ENCODE measurements at regions not wholly inside any gene's neighbourhood (a gene's known extent, or its start where the extent isn't known, plus 50 kb on each side); places are given as distances from the start of the nearest gene placed in this dataset.

DNA sequence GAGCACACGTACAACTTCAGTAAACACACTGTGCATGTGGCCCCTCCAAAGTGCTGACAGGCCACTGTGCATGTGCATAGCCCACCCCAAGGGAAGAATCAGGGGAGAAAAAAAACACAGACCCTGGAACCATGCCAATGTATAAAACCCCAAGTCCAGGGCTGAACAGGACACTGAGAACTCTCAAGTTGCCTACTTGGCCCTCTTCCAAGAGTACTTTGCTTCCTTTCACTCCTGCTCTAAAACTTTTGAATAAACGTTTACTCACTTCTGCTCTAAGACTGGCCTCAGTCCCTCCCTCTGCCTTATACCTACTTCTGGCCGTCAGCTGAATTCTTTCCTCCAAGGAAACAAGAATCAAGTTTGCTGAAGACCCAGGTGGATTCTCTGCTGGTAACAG lies 77.7 kb upstream of the NFIB start:
- 56 to 65% methylated on average over 3 of the region's 3 CpGs for WGBS, 2 donors
- Histone ChIP-seq H3K9me3 (no peaks in the 10 kb centered on the region), H3K4me1 (no peaks in the 10 kb centered on the region), H3K36me3 (no peaks in the 10 kb centered on the region), H3K27me3 (no peaks in the 10 kb centered on the region), H3K27ac (no peak overlapping the region), H3K4me3 (no peak overlapping the region)
- TF ChIP-seq EP300 (IDR thresholded peaks at IDR 0.05), result no peak
- DNase-seq, result no peak
- ATAC-seq (ENCODE audit: low FRiP score in 2 of 2), result no peak

DNA sequence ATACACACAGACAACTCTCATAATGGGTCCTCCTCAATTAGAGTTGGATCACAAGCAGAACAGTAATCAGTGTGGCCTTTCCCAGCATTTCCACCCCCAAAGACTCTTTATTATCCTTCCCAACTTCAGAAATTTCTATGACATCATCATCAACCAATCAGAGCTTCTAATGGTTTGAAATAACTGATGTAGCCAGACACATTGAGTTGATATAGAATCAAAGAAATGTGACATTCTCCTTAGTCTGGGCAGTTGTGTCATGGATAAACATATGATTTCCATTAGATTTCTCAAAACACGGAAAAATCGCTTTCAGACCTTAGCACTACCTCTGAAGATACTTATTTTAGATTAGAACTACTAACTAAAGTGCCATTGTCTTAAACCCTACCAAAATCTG lies 75.7 kb upstream of the NFIB start:
- 92 to 95% methylated on average over 2 of the region's 2 CpGs for WGBS, 2 donors

DNA sequence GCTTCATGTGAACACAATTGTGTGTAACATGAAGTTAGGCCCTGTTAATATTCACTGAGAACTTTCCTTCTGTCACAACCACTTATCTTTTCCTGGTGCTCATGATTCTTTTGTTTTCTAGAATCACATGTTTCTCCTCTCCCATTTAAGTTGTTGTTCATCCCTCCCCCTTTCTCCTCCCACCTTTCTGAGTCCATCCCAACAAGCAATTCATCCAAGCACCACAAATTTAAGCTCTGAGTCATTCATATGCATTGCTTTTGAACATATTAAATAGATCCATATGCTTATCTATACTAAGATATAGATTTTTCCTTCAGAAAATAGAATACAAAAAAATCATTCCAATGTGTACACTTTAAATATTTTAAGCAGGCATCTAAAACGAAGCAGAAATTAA lies 75.2 kb upstream of the NFIB start:
- Histone ChIP-seq H3K27me3 (no peaks in the 10 kb centered on the region), H3K9me3 (no peaks in the 10 kb centered on the region), H3K4me1 (no peaks in the 10 kb centered on the region), H3K36me3 (no peaks in the 10 kb centered on the region), H3K4me3 (no peak overlapping the region), H3K27ac (no peak overlapping the region)
- TF ChIP-seq EP300 (IDR thresholded peaks at IDR 0.05), result no peak
- TF ChIP-seq, protein P1, sequence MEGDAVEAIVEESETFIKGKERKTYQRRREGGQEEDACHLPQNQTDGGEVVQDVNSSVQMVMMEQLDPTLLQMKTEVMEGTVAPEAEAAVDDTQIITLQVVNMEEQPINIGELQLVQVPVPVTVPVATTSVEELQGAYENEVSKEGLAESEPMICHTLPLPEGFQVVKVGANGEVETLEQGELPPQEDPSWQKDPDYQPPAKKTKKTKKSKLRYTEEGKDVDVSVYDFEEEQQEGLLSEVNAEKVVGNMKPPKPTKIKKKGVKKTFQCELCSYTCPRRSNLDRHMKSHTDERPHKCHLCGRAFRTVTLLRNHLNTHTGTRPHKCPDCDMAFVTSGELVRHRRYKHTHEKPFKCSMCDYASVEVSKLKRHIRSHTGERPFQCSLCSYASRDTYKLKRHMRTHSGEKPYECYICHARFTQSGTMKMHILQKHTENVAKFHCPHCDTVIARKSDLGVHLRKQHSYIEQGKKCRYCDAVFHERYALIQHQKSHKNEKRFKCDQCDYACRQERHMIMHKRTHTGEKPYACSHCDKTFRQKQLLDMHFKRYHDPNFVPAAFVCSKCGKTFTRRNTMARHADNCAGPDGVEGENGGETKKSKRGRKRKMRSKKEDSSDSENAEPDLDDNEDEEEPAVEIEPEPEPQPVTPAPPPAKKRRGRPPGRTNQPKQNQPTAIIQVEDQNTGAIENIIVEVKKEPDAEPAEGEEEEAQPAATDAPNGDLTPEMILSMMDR (IDR thresholded peaks at IDR 0.05), result no peak
- TF ChIP-seq POLR2AphosphoS5 (IDR thresholded peaks at IDR 0.05), result no peak
- no peak for TF ChIP-seq POLR2A (IDR thresholded peaks at IDR 0.05)
- 77 to 86% methylated on average over 1 of the region's 1 CpG for WGBS, 2 donors
- DNase-seq, result no peak
- ATAC-seq (ENCODE audit: low FRiP score in 2 of 2), result no peak

More for the DNA sequence above, 75.7 kb upstream of the NFIB start:
- no peak for DNase-seq
- Histone ChIP-seq H3K9me3 (no peaks in the 10 kb centered on the region), H3K36me3 (no peaks in the 10 kb centered on the region), H3K4me3 (no peak overlapping the region), H3K27ac (no peak overlapping the region), H3K27me3 (no peaks in the 10 kb centered on the region), H3K4me1 (no peaks in the 10 kb centered on the region)
- TF ChIP-seq POLR2AphosphoS5 (IDR thresholded peaks at IDR 0.05) (no peak), EP300 (IDR thresholded peaks at IDR 0.05) (no peak), POLR2A (IDR thresholded peaks at IDR 0.05) (no peak)
- TF ChIP-seq, protein P1 (IDR thresholded peaks at IDR 0.05), result no peak
- no peak for ATAC-seq (ENCODE audit: low FRiP score in 2 of 2)

DNA sequence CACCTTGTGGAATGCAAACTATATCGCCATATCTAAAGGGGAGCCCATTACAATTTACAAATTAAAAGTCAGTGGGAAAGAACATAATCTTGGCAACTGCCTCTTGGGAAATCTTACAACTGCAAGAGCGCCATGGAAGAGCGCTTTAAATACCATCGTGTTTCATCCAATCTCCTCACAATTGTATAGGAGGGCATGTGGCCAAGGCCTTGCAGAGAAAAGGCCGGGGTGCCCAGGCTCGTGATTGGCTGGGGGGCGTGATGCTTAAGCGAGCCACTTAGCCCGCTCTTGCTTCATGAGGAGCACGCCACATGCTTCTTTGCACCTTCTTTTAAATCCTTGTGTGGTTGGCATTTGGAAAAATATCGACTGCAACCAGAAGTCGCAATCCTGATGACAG lies 69.8 kb upstream of the NFIB start:
- no peak for ATAC-seq (ENCODE audit: low FRiP score in 2 of 2)
- peak in 1 of 2 donors; percentile 22 for DNase-seq
- Histone ChIP-seq H3K9me3 (no peaks in the 10 kb centered on the region), H3K27ac (no peak overlapping the region), H3K27me3 (no peaks in the 10 kb centered on the region), H3K4me3 (no peak overlapping the region), H3K4me1 (no peaks in the 10 kb centered on the region), H3K36me3 (no peaks in the 10 kb centered on the region)
- 91 to 93% methylated on average over 12 of the region's 12 CpGs for WGBS, 2 donors
- TF ChIP-seq POLR2AphosphoS5 (IDR thresholded peaks at IDR 0.05) (no peak), POLR2A (IDR thresholded peaks at IDR 0.05) (no peak), EP300 (IDR thresholded peaks at IDR 0.05) (no peak)
- TF ChIP-seq, protein P1 (IDR thresholded peaks at IDR 0.05), result no peak

DNA sequence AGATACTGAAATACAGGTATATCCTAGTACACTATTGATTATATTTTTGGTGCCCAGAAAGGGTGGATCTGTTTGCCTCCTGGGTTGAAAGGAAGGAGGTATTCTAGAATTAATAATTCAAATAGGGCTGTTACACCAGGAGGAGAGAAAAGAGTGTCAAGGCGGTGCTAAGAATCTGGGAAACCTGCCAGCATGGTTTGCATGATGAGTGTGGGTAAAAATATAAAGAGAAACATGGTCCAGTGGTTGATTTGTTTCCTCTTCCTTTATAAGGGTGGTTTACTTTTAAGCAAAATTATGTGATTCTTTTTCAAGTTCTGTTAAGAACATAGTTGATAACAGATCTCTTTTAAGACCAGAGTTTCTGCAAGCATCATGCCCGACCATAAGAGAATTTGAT lies 69.4 kb upstream of the NFIB start:
- Histone ChIP-seq H3K27me3 (no peaks in the 10 kb centered on the region), H3K36me3 (no peaks in the 10 kb centered on the region), H3K4me1 (no peaks in the 10 kb centered on the region), H3K4me3 (no peak overlapping the region), H3K9me3 (no peaks in the 10 kb centered on the region), H3K27ac (no peak overlapping the region)
- TF ChIP-seq EP300 (IDR thresholded peaks at IDR 0.05) (no peak), POLR2AphosphoS5 (IDR thresholded peaks at IDR 0.05) (no peak), POLR2A (IDR thresholded peaks at IDR 0.05) (no peak)
- TF ChIP-seq, protein P1 (IDR thresholded peaks at IDR 0.05), result no peak
- ATAC-seq (ENCODE audit: low FRiP score in 2 of 2) (no peak), DNase-seq (no peak)
- WGBS, 2 donors, result 20 to 41% methylated on average over 2 of the region's 2 CpGs
